OCI-LY1 (cell line): ENCODE measurements at regions not wholly inside any gene's neighbourhood (a gene's known extent, or its start where the extent isn't known, plus 50 kb on each side); places are given as distances from the start of the nearest gene placed in this dataset.

Experiments used
- CTCF ChIP-seq: fragments of 200-600 bp; sonication (generic), shearing (Covaris generic); IDR thresholded peaks from 2 replicates; pipeline ENCODE4 v1.5.1; 2017; ENCODE audit warnings: mild to moderate bottlenecking, antibody characterized with exemption, low read length, moderate library complexity, mixed read lengths
- EZH2 ChIP-seq: fragments of 200-600 bp; sonication (generic), shearing (Covaris generic); IDR thresholded peaks from 2 replicates; pipeline ENCODE4 v1.8.0; 2017; ENCODE audit warnings: borderline replicate concordance, mixed run types, mild to moderate bottlenecking, antibody characterized with exemption, low read length, moderate library complexity, mixed read lengths

- TF ChIP-seq CTCF (no peak), EZH2 (no peak)
These were observed 361.5 kb upstream of the LARGE1 start for GRCh38 chr22:34281738-34282137.
